Osteoblast (primary cell): ENCODE measurements at regions not wholly inside any gene's neighbourhood (a gene's known extent, or its start where the extent isn't known, plus 50 kb on each side); places are given as distances from the start of the nearest gene placed in this dataset.
"Not testable (repeated sequence)": the region's sequence is repeated elsewhere in the genome, so short reads cannot be mapped to it uniquely, and the experiment has no call there.

Source experiments
- DNase-seq: peaks from one replicate; pipeline ENCODE4 v3.0.0; 2011; ENCODE audit warnings: low spot score, mixed read lengths; ENCODE audit not compliant: insufficient read length; ENCODE audit errors: missing footprints
- H2AFZ ChIP-seq: 2 replicates; pipeline ENCODE4 v1.6.0; 2011; ENCODE audit warnings: mild to moderate bottlenecking, low read length
- H3K27ac ChIP-seq: 2 replicates; pipeline ENCODE4 v1.5.1; 2011; ENCODE audit warnings: mild to moderate bottlenecking, low read depth, low read length, moderate library complexity
- H3K27me3 ChIP-seq: 2 replicates; pipeline ENCODE4 v1.6.0; 2012; ENCODE audit warnings: mild to moderate bottlenecking, control low read depth, inconsistent platforms, low read length, moderate library complexity; ENCODE audit not compliant: insufficient read depth
- H3K36me3 ChIP-seq: 2 replicates; pipeline ENCODE4 v1.5.1; 2011; ENCODE audit warnings: mild to moderate bottlenecking, low read length, control low read depth, moderate library complexity; ENCODE audit not compliant: insufficient read depth
- H3K4me1 ChIP-seq: 2 replicates; pipeline ENCODE4 v1.5.1; 2011; ENCODE audit warnings: mild to moderate bottlenecking, low read length, control low read depth, moderate library complexity; ENCODE audit not compliant: insufficient read depth
- H3K4me2 ChIP-seq: 2 replicates; pipeline ENCODE4 v1.6.0; 2011; ENCODE audit warnings: mild to moderate bottlenecking, low read length; ENCODE audit not compliant: insufficient read depth
- H3K4me3 ChIP-seq: fragments of 200-600 bp; sonication (generic); 3 replicates; pipeline ENCODE4 v1.5.1; 2012; ENCODE audit warnings: mild to moderate bottlenecking, low read length, inconsistent platforms; ENCODE audit not compliant: insufficient read depth
- H3K79me2 ChIP-seq: 2 replicates; pipeline ENCODE4 v1.6.0; 2012; ENCODE audit warnings: mild to moderate bottlenecking, low read length, control low read depth, inconsistent platforms; ENCODE audit not compliant: insufficient read depth
- H3K9me3 ChIP-seq: 2 replicates; pipeline ENCODE4 v1.5.1; 2011; ENCODE audit warnings: low read depth, low read length, control low read depth
- H4K20me1 ChIP-seq: 2 replicates; pipeline ENCODE4 v1.6.0; 2012; ENCODE audit warnings: mild to moderate bottlenecking, low read length, control low read depth; ENCODE audit not compliant: insufficient read depth
- CTCF ChIP-seq: IDR thresholded peaks from 2 replicates; pipeline ENCODE4 v1.5.1; 2011; ENCODE audit warnings: mild to moderate bottlenecking, low read depth, low read length, moderate library complexity; ENCODE audit errors: extremely low read depth

DNA sequence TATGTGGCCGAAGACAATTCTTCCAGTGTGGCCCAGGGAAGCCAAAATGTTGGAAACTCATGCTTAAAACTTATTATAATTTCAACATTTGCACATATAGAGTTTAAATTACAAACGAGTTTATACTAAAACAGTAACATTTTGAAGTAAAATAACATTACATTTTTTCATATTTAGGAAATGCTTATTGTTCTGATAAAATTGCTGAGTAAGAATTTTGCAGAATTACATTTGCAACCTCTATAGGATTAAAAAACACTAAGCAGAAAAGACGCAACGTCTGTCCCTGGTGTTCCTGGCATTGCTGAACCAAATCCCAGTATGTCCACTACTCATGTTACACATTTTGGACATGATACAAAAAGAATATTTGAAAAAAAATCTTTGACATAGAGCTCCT, 1241.2 kb downstream of the SUCLG1 start:
- Histone ChIP-seq H3K4me1 (no peaks in the 10 kb centered on the region), H3K79me2 (no peaks in the 10 kb centered on the region), H3K4me2 (no peak overlapping the region), H3K27me3 (no peaks in the 10 kb centered on the region), H4K20me1 (no peaks in the 10 kb centered on the region), H3K4me3 (no peak overlapping the region), H2AFZ (no peak overlapping the region), H3K27ac (no peak overlapping the region), H3K9me3 (no peaks in the 10 kb centered on the region), H3K36me3 (no peaks in the 10 kb centered on the region)
- DNase-seq = no peak
- no peak for TF ChIP-seq CTCF

- H3K4me3 ChIP-seq = no peak overlapping the region
- no peak overlapping the region for H3K27ac ChIP-seq
- H3K36me3 ChIP-seq = no peaks in the 10 kb centered on the region
- H4K20me1 ChIP-seq = no peaks in the 10 kb centered on the region
- no peak overlapping the region for H2AFZ ChIP-seq
- TF ChIP-seq CTCF = peak; percentile 53
- no peaks in the 10 kb centered on the region for H3K79me2 ChIP-seq
- H3K4me2 ChIP-seq = no peak overlapping the region
- no peaks in the 10 kb centered on the region for H3K27me3 ChIP-seq
- DNase-seq = no peak
- no peaks in the 10 kb centered on the region for H3K9me3 ChIP-seq
- H3K4me1 ChIP-seq = no peaks in the 10 kb centered on the region
Measured at GRCh38 chr2:83196225-83196624, 1262.9 kb downstream of the SUCLG1 start.

- Histone ChIP-seq H3K4me3 (no peak overlapping the region), H3K27me3 (no peaks in the 10 kb centered on the region), H3K27ac (no peak overlapping the region), H2AFZ (no peak overlapping the region), H3K36me3 (no peaks in the 10 kb centered on the region), H4K20me1 (no peaks in the 10 kb centered on the region), H3K79me2 (no peaks in the 10 kb centered on the region), H3K9me3 (no peaks in the 10 kb centered on the region), H3K4me2 (no peak overlapping the region), H3K4me1 (no peaks in the 10 kb centered on the region)
- TF ChIP-seq CTCF = no peak
- DNase-seq = no peak
Measured at GRCh38 chr2:83191316-83191715, 1267.8 kb downstream of the SUCLG1 start.

DNA sequence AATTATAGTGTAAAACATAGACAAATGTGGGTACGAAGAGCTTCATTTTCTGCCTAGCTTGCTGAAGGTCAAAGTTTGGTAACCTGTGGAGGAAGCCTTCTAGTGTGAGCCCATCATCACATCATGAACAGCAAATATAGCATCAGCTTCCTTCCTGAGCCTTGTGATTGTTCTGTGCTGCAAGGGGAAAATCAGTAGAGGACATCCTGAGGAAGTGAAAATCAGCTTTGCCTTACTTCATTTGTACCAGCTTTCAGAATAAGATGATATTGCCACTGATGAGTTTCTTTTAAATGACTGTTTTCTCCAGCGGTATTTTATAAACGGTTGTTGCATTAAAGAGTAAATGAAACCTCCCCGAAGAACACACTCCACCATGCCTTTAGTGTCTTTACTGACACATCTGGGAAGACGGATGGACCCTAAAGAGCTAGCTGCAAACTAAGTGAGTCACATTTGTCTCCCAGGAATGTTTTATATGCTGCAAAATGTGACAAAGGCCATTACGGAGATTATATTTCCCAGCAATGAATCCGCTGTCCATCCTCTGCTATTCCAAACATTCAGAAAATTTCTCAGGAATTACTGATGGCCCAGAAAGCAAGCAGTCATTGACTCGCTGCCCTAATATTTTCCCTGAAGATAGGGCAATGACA, 1272.8 kb downstream of the SUCLG1 start:
- no peak overlapping the region for H3K27ac ChIP-seq
- no peak overlapping the region for H3K4me2 ChIP-seq
- no peaks in the 10 kb centered on the region for H3K36me3 ChIP-seq
- H2AFZ ChIP-seq = no peak overlapping the region
- no peaks in the 10 kb centered on the region for H4K20me1 ChIP-seq
- no peak for TF ChIP-seq CTCF
- no peak for DNase-seq
- no peaks in the 10 kb centered on the region for H3K9me3 ChIP-seq
- H3K4me3 ChIP-seq = no peak overlapping the region
- no peaks in the 10 kb centered on the region for H3K4me1 ChIP-seq
- H3K27me3 ChIP-seq = no peaks in the 10 kb centered on the region
- no peaks in the 10 kb centered on the region for H3K79me2 ChIP-seq

GRCh38 chr2:83180862-83181530, 1278.1 kb downstream of the SUCLG1 start:
- H3K27me3 ChIP-seq, H4K20me1 ChIP-seq, H3K79me2 ChIP-seq, H3K4me1 ChIP-seq, H2AFZ ChIP-seq, H3K9me3 ChIP-seq, H3K36me3 ChIP-seq, DNase-seq, H3K4me2 ChIP-seq, H3K4me3 ChIP-seq, H3K27ac ChIP-seq: not testable (repeated sequence)
